Heart right ventricle (tissue), 16 donors: ENCODE measurements at regions not wholly inside any gene's neighbourhood (a gene's known extent, or its start where the extent isn't known, plus 50 kb on each side); places are given as distances from the start of the nearest gene placed in this dataset.

Experiments
- ATAC-seq, 8 donors: fragments of 200-7000 bp; cut with Tn5 transposase; one replicate each; pipeline ENCODE4 v1.9.1; 2020; ENCODE audit warnings: mild to moderate bottlenecking in 8 of 8, moderate library complexity in 8 of 8, moderate number of reproducible peaks in 1 of 8
- DNase-seq, 2 donors: peaks; one replicate each; pipeline ENCODE4 v3.0.0-alpha.2; 2020
- H3K27ac ChIP-seq, 10 donors: fragments of 200-600 bp; sonication (generic) in 2 of 10; one replicate each; pipeline versions ENCODE4 v1.5.0 to v1.8.0; 2020 to 2022; ENCODE audit warnings: mild to moderate bottlenecking in 3 of 10
- H3K27me3 ChIP-seq, 7 donors: fragments of 200-600 bp; one replicate each; pipeline ENCODE4 v1.8.0; 2021 to 2022; ENCODE audit warnings: mild to moderate bottlenecking in 2 of 7
- H3K36me3 ChIP-seq, 9 donors: fragments of 200-600 bp; sonication (generic) in 1 of 9; one replicate each; pipeline versions ENCODE4 v1.5.0 to v1.8.0; 2020 to 2022; ENCODE audit warnings: mild to moderate bottlenecking in 2 of 9
- H3K4me1 ChIP-seq, 9 donors: fragments of 200-600 bp; sonication (generic) in 1 of 9; one replicate each; pipeline versions ENCODE4 v1.5.0 to v1.8.0; 2020 to 2022; ENCODE audit warnings: mild to moderate bottlenecking in 4 of 9
- H3K4me3 ChIP-seq, 10 donors: fragments of 200-600 bp; sonication (generic) in 2 of 10; one replicate each; pipeline versions ENCODE4 v1.5.0 to v1.8.0; 2020 to 2022; ENCODE audit warnings: mild to moderate bottlenecking in 7 of 10, moderate library complexity in 2 of 10
- H3K9me3 ChIP-seq, 11 donors: fragments of 200-600 bp in 10 of 11; sonication (generic) in 2 of 11; one replicate each; pipeline versions ENCODE4 v1.5.0 to v1.8.0; 2013 to 2022; ENCODE audit warnings: mild to moderate bottlenecking in 2 of 11, control low read depth in 1 of 11, moderate library complexity in 1 of 11
- whole genome bisulfite sequencing, 2 donors: extraction: QIAGEN DNeasy Blood & Tissue Kit; methylation state at CpG; one replicate each; pipeline ENCODE4 v1.1.7; 2013; ENCODE audit warnings: inconsistent platforms in 1 of 2; 5-methylcytosine and 5-hydroxymethylcytosine counted together
- intact Hi-C, 10 donors: fragments of 100-400 bp; cut with DNase I; formaldehyde crosslinking; loops; one replicate each; pipeline versions ENCODE4 v1.11.1 to v1.14.2; 2022
- TF ChIP-seq, protein P1 (sequence below), 9 donors: fragments of 200-600 bp; sonication (generic) in 2 of 9; IDR thresholded peaks; one replicate each; pipeline versions ENCODE4 v1.5.0 to v1.8.0; 2021 to 2022; ENCODE audit warnings: antibody characterized with exemption in 9 of 9, mild to moderate bottlenecking in 5 of 9, moderate library complexity in 1 of 9
- donor health status: Arrhythmogenic right ventricular cardiomyopathy.
- donor health status: ischemic (EF 13 %, LVEDD 7.1; RV severe dilation, severe dysfunction).
- donor health status: healthy with polysubstance abuse.
- donor health status: DM: no; HTN: yes; CAD: no.
- donor health status: DM: no; HTN: no; CAD: no.
- donor health status: ischemic (EF 25% LVEDD 6.9; RV normal size, moderate dysfunction).
- donor health status: ischemic (EF 25% LVEDD 5.7; RV mildly dilated, moderate dysfunction).
- donor health status: healthy.
- donor health status: DM: yes; HTN: yes; CAD: no.
- donor health status: Ischemic cardiomyopathy.
- donor health status: ischemic (EF 35%, LVEDD 5.7; RV mildly dilated, moderate dysfunction).
- donor health status: nonischemic (EF 11% LVEDD 7.7; RV severe dilation, severe dysfunction).
- donor health status: DM: yes; HTN: yes; CAD: no.
- donor health status: PGD.
- donor health status: ischemic (EF 29% LVEDD 5.4; RV normal size, mild dysfunction).
- donor health status: nonischemic (EF 23%, LVEDD 6.1; RV moderate dilation, normal function).

DNA sequence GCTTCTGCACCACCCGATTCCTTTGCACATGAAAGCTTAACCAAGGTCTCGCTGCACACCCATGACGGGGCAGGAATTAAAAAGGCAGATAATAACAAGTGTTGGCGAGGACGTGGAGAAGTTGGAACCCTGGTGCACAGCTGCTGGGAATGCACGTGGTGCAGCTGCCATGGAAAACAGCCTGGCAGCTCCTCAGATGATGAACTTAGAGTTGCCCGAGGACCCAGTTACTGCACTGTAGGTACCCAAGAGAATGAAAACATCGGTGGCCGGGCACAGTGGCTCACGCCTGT lies 211.6 kb upstream of the CIBAR2 start:
- H3K27ac ChIP-seq: no peak overlapping the region

DNA sequence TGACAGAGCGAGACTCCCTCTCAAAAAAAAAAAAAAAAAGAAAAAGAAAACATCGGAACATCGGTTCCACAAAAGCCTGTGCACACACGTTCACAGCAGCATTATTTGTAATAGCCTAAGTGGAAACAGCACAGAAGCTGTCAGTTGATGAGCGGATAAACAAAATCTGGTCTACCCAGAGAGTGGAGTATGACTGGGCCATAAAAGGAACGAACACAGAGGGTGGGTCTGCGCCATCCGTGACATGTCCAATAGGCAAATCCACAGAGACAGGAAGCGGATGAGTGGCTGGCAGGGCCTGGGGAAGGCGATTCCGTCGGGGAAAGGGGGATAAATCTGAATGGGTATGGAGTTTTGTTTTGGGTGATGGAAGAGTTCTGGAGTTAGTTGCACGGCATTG lies 212.2 kb upstream of the CIBAR2 start:
- ATAC-seq (no peak), DNase-seq (no peak)
- Histone ChIP-seq H3K4me1 (peaks cover 19 to 59% (median 46%) of the 10 kb centered on the region in 9 donors), H3K27ac (no peak overlapping the region), H3K36me3 (no peaks in the 10 kb centered on the region), H3K9me3 (peaks cover 0 to 3% (median 0%) of the 10 kb centered on the region in 11 donors), H3K27me3 (peaks cover 0 to 19% (median 0%) of the 10 kb centered on the region in 7 donors), H3K4me3 (no peak overlapping the region)
- TF ChIP-seq, protein P1, sequence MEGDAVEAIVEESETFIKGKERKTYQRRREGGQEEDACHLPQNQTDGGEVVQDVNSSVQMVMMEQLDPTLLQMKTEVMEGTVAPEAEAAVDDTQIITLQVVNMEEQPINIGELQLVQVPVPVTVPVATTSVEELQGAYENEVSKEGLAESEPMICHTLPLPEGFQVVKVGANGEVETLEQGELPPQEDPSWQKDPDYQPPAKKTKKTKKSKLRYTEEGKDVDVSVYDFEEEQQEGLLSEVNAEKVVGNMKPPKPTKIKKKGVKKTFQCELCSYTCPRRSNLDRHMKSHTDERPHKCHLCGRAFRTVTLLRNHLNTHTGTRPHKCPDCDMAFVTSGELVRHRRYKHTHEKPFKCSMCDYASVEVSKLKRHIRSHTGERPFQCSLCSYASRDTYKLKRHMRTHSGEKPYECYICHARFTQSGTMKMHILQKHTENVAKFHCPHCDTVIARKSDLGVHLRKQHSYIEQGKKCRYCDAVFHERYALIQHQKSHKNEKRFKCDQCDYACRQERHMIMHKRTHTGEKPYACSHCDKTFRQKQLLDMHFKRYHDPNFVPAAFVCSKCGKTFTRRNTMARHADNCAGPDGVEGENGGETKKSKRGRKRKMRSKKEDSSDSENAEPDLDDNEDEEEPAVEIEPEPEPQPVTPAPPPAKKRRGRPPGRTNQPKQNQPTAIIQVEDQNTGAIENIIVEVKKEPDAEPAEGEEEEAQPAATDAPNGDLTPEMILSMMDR (IDR thresholded peaks at IDR 0.05): no peak
- intact Hi-C loops: no loop called here
- 91 to 95% methylated on average over 12 to 13 of the region's 13 CpGs for WGBS, 2 donors

More for the DNA sequence above, 211.6 kb upstream of the CIBAR2 start:
- TF ChIP-seq, protein P1 (IDR thresholded peaks at IDR 0.05): no peak
- peaks cover 0 to 3% (median 0%) of the 10 kb centered on the region in 11 donors for H3K9me3 ChIP-seq
- H3K4me1 ChIP-seq: peaks cover 19 to 53% (median 40%) of the 10 kb centered on the region in 9 donors
- H3K4me3 ChIP-seq: no peak overlapping the region
- DNase-seq: no peak
- H3K27me3 ChIP-seq: peaks cover 0 to 13% (median 0%) of the 10 kb centered on the region in 7 donors
- 97 to 98% methylated on average over 10 of the region's 10 CpGs for WGBS, 2 donors
- no peak for ATAC-seq
- intact Hi-C loops: no loop called here
- H3K36me3 ChIP-seq: no peaks in the 10 kb centered on the region

DNA sequence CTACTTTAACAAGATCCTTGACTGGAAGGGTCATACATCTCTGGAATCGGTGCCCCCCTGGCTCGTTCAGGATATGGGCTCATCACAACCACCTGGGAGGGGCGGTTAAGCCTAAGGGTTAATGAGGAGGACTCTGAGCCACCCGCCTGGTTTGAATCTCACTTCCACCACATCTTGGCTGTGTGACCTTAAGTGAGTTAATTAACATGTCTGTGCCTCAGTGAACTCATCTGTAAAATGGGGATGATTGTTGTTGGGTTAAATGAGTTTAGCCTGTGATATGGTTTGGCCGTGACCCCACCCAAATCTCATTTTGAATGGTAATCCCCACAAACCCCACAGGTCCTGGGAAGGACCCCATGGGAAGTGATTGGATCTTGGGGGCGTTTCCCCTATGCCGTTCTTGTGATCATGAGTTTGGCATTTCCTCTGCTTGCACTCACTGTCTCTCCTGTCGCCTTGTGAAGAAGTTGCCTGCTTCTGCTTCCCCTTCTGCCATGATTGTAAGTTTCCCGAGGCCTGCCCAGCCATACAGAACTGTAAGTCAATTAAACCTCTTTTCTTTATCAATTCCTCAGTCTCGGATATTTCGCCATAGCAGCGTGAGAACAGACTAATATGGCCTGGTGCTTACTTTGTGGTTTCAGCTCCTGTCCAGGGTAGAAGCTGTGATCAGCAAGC lies 214.0 kb upstream of the CIBAR2 start:
- H3K36me3 ChIP-seq: no peaks in the 10 kb centered on the region
- ATAC-seq (no peak), DNase-seq (no peak)
- TF ChIP-seq, protein P1 (IDR thresholded peaks at IDR 0.05): no peak
- peaks cover 0 to 33% (median 0%) of the 10 kb centered on the region in 7 donors for H3K27me3 ChIP-seq
- peaks cover 16 to 61% (median 48%) of the 10 kb centered on the region in 9 donors for H3K4me1 ChIP-seq
- WGBS, 2 donors: 83 to 88% methylated on average over 12 of the region's 12 CpGs
- no peak overlapping the region for H3K4me3 ChIP-seq
- intact Hi-C loops: no loop called here
- H3K9me3 ChIP-seq: peaks cover 0 to 3% (median 0%) of the 10 kb centered on the region in 11 donors
- H3K27ac ChIP-seq: no peak overlapping the region

DNA sequence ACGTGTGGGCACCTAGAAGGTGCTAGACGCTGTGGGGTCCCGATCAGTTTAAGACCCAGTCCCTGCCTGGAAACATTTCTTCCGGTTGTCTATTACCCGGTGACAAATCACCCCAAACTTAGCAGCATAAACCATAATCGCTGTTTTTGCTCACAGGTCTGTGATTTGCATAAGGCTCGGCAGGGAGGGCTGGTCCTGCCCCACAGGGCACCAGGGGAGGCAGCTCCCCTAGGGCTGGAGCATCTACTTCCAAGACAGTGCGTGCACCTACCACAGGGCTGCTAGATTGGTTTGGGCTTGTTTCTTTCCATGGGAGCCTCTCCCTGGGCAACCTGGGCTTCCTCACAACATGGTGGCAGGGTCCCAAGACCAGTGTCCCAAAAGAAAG lies 214.5 kb upstream of the CIBAR2 start:
- DNase-seq (no peak), ATAC-seq (no peak)
- H3K27me3 ChIP-seq: peaks cover 0 to 33% (median 0%) of the 10 kb centered on the region in 7 donors
- H3K36me3 ChIP-seq: no peaks in the 10 kb centered on the region
- intact Hi-C loops: no loop called here
- H3K4me3 ChIP-seq: no peak overlapping the region
- no peak overlapping the region for H3K27ac ChIP-seq
- WGBS, 2 donors: 95 to 96% methylated on average over 8 of the region's 8 CpGs
- peaks cover 0 to 3% (median 0%) of the 10 kb centered on the region in 11 donors for H3K9me3 ChIP-seq
- TF ChIP-seq, protein P1 (IDR thresholded peaks at IDR 0.05): no peak
- H3K4me1 ChIP-seq: peaks cover 11 to 56% (median 43%) of the 10 kb centered on the region in 9 donors
